SHP77 treated with DMSO at 0.1 percent for 48 hours (cell line): ENCODE measurements at regions not wholly inside any gene's neighbourhood (a gene's known extent, or its start where the extent isn't known, plus 50 kb on each side); places are given as distances from the start of the nearest gene placed in this dataset.
"Not testable (repeated sequence)": the region's sequence is repeated elsewhere in the genome, so short reads cannot be mapped to it uniquely, and the experiment has no call there.

Source experiments
- DNase-seq: peaks from one replicate; lab custom pipeline; 2025; lab: John Stamatoyannopoulos, UW

DNA sequence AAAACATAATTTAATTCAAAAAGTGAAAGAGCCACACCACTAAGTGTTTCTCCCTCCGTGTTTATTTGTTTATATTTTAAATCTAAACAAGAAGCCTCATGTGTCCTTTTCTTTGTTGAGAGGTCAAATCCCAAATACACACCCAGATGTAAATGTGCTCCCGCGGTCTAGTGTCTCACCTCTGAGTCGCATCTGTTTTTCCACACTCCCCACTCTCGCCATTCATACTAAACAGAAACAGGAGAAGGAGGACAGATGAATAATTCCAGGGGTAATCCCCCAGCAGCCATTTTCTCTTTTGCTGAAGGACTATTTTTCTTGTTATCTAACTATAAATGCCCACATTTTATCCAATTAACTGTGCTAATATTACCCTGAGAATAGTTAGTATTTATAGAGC lies 361.6 kb upstream of the RIOK2 start:
- DNase-seq = no peak

DNA sequence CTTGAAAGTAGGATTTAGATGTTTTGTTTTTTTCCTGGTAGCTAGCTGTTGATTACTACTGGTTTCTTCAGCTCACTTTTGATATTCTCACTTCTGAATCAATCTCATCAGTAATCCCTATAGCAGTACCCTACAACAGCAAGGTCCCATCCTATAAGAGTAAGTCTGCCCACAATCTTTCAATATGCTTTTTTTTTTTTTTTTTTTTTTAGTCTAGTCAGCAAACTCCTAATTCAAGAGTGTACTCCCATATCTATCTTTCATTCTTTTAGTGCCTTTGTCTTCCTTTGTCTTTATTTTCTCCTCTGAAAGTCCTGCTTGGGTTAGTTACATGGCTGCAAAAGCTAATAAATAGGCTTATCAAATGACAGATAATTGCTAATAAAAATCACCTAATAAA lies 362.4 kb upstream of the RIOK2 start:
- no peak for DNase-seq

DNA sequence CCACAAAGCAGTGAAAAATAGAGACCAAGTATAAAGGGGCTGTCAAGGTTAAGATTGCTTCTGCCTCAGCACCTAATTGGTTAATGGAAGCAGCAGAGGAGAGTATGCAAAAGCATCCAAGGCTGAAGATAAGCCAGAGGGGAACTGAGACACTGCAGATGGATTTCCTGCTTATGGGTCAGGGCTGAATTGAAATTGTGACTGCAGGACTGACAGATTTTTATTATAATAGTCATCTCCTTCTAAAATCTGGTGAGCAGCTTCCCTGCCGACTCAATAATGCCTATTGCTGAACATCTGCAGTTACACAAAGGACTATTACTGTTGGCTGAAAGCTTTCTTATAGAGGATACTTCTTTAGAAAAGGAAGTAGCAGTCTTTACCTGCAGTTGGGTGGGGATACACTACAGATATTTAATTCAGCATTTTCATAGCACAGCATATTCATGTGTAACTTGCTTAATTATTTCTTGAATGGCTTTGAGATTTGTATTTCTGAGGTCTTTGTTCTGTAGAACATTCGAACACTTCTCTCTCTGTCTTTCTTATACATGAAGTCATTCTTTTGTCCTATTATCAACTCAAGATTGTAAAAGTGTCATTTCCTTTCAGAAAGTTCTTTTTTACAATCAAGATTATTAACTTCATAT lies 363.0 kb upstream of the RIOK2 start:
- no peak for DNase-seq

DNA sequence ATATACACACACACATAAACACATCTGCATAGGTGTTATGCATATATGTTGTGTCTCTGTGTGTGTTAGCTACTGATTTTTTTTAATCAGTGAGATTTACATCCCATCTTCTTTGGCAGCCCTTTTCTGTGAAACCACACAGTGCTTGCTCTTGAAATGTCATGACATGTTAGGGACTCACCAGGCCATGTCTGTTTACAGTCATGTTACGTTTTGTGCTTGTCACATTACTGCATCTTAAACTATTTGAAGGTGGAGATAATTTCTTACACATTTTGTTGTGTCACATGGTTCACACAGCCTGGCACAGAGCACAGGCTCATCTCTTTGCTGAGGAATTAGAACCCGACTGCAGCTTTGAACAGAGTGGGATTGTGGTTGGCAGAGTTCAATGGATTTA lies 364.4 kb upstream of the RIOK2 start:
- no peak for DNase-seq

DNA sequence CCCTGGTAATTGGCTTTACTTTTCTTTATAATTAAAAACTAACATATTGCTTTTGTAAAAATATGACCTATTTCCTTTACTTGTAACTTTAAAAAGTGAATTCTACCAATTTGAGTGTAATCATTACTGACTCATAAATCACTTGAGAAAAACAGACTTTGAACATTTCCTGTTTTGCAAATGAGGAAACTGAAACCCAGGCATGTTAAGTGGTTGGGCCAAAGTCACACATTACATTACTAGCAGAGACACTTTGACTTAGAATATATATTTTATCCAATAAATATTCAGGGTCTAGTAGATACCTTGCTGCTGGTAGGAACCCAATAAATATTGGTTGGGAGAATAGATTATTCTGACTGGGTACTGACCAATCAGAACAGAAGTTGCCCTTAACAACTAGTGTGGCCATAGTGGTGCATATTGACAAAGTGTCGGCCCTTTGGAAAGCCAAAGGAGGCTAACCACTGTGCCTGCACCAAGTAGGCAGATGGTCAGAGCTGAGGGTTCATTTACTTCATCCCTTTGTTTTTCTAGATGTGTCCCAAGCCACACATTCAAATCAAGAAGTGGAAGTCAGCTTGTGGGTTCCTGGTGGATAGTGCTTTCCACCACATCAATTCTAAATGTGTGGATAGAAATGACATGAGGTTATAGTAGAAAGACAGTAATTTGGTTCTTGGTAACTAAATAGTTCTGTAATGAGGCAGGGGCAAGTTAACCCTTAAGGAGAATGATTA lies 365.1 kb upstream of the RIOK2 start:
- DNase-seq = no peak

DNA sequence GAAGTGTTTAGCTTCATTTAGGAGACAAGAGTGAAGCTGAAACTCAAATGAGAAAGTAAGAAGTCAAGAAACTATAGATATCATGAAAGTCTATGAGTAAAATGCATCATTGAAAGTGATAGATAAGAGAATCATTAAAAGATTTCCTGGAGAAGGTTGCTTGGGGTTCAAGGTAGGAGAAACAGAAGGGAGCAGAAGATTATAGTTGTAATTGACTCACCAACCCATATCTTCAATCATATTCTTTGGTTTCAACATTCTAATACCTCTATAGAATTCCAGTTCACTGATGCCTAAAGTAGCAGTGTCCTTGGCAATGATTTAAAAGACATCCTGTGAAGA lies 365.7 kb upstream of the RIOK2 start:
- DNase-seq = no peak

DNA sequence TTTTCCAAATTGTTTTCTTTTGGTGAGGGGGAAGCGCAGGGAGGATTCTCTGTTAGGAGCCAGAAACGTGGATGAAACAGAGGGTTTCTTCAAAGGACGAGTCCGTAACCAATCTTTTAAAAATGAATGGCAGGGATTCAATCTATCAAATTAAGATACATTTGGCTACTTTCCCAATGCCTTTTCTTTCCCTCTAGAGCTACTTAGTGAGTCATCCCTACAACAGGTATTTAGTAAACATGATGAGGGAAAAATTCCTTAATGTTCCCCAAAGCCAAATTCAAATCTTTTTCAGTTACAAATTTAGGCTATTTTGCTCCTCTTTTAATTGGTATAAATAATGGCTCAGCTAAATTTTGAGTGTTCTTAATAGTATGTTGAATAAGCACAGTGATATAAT lies 366.4 kb upstream of the RIOK2 start:
- no peak for DNase-seq

DNA sequence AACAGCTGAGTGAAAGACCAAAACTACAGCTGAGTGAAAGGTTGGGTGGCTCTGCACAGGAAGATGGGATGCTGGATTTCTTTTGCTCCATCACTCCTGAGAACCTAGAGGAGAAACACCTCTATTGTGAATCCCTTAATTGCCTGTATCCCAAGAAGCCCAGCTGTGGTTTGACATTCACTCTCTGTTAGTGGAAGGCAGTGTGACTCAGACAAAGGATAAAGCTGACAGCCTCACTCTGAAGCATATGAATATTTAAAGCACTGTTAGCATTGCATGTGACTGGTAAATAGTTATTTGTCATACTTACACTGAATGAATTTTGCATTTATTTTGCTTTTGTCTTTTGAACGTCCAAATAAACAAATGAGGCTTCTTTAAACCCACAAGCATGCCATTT lies 367.1 kb upstream of the RIOK2 start:
- no peak for DNase-seq

DNA sequence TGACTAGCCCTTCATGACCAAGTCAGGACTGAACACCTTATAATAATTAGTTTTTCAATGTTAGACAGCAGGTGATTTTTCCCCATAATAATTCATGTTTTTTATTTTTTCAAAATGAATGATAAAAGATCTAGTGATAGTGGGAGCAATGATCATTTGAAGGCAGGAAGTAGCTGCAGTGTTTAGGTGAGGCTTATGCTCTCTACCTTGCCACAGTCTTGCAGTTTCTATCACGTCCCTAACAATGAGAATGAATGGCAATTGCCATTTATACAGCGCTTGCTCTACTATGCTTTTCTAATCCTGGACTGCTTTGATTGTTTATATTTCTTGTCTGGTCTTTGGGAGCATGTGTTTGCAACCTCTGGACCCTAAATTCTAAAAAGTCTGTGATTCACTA lies 367.8 kb upstream of the RIOK2 start:
- no peak for DNase-seq

DNA sequence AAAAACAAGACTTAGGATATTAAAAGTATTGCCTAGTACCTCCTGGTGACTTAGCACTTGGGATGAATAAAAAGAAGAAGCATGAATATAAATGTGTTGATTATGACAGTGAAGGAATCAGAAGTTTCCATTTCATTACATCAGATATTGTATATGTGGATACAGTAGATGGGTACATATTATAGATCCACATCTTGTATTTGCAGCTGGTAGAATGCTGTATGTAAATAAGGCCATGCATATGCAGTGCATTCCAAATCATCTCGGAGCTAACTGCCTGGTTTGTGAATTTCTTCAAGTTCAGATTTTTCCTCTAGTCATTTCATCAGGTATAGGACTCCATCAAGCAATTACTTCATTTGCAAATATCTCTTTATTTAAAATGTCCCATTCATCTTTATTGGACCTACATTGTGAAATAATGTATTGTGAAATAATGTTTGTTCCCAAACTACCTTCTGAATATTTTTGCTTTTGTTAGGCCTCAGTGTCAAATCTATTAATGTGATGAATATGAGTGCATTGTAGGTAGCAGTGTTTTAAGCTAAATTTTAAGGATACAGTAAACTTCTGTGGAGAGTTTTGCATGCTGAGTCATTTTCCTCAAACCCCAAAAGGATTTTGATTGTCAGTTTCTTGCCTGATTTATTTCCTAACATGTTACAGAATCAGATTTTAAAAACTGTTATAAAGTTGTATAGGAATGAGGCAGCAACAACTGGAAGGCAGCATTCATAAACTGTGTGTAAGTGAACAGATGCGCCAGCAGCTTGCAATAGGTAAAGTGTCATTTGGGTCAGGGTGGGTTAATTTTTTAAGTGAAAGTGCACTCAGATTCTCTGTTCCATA lies 370.8 kb upstream of the RIOK2 start:
- no peak for DNase-seq

DNA sequence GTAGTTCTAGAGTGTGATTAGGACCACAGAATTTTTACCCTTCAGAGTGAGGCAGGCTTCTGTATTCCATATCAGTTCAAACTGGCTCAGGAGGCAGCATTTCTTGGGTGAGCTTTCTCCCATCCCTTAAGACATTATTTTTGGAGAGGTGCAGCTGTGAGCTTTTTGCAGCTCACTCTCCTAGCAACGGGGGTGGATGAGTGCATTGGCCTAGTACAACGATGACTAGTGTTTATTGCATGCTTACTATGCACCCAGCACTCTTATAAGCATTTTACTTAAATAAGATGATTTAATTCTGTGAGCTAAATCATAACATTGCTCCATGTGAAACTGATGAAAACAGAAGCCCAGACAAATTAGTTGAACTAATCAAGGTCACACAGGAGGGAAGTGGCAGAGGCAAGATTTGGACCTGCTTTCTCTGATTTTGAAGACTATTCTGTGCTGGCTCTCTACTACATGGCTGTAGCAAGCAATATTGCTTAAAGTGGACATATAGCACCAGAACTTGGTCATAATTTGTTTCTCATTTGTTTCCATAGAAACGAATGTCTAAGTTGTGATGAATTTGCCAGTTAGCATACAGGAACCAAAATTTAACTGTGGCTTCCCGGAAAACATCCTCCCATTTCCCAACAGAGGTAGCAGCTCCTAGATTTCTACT lies 372.1 kb upstream of the RIOK2 start:
- DNase-seq = no peak

DNA sequence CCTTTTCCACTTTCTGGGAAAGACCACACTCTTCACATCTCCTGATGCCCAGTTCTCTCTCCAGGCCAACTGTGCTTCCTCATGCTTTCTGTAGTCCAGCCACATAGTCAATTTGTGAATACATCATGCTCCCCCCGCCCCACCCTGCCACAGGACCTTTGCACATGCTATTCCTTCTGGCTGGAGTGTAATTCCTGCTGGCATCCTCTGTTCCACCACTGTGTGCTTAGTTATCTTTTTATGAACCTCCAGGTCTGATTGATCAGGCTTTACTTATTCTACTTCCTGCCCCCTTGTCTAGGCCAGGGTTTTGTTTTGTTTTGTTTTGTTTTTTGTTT lies 372.6 kb upstream of the RIOK2 start:
- DNase-seq = no peak

DNA sequence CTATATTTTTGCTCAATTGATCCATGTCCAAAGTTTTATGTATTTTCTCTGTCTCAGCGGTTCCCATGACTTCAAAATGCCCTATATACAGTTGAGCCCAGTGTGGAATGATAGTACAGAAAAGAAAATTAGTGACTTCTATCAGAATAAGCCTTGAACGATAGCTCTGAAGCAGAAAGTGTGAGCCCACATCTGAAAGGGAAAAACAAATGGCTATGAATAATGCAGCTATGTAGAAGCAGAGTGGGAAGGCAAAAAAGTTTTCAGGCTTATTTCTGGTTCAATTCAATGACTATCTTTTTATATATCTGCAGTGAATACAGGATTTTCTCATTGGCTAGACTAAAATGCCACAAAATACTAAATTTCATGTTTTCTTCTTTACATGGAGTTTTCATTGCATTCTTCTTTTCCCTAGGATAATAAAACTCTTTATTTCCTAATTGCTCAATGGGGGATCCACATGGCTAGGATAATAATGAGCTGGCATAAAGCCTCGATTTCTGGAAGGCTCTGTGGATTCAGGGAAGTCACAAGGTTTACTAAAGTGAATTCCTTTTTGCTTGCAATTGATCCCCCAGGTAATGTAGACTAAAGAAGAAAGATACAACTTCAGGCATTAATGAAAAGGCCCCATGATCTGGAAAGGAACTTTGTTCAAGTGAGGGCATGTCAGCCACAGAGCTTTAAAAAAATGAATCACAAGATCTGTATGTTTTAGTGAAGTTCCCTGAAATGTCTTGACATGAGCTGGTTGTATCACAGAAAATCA lies 377.0 kb upstream of the RIOK2 start:
- DNase-seq = no peak

DNA sequence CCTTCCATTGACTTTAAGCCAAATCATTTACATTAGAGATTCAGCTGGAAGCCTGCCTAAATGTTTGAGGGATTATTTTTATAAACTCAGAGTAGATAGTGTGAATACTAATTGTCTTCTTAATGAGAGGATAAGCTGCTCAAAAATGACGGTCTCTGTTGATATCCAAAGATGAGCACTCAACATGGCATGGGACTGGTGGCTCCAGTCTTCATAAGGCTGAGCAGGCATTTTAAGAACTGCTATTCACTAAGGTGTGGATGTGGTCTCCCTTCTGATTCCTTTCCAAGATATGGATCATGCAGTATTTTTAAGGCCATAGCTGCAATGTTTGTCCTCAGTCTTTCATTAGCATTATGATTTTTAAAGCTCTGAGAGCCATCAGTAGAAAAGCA lies 377.5 kb upstream of the RIOK2 start:
- no peak for DNase-seq

DNA sequence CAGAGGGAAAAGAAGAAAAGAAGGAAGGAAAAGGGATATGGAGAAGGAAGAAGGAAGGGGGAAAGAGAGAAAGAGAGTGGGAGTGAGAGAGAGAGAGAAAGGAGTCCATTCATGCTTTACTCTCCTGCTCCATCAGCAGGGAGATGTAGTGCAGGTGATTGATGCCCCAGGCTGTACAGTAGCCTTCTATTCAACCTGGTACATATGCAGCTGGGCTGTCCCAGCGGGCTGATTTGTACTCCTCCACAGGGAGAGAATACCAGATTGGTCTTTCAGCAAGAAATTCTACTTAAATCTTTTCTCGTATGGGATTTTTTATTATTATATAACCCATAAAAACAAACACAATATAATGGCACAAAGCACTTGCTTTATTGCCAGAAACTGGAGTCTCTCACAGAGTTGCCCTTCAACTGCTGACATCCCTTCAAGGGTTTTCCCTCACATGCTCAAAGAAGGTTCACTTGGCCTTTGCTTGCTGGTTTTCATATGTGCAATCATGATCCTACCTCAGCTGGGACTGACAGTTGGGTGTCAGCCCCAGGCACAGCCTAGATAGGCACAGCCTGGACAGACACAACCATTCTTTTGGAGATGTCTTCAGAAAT lies 380.1 kb upstream of the RIOK2 start:
- no peak for DNase-seq

DNA sequence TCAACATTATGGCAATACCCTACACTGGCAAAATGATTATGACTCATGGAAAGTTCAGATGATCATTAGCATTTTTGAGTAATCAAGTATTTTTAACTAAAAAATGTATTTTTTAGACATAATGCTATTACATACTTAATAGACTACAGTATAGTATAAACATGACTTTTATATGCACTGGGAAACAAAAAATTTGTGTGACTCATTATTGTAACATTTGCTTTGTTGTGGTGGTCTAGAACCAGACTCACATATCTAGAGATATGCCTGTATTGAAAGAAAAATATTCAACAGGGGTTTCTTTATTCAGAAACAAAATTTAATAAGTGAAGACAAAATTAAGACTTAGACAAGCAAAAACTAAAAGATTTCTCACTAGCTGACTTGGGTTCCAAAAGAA lies 385.3 kb upstream of the RIOK2 start:
- DNase-seq = no peak

DNA sequence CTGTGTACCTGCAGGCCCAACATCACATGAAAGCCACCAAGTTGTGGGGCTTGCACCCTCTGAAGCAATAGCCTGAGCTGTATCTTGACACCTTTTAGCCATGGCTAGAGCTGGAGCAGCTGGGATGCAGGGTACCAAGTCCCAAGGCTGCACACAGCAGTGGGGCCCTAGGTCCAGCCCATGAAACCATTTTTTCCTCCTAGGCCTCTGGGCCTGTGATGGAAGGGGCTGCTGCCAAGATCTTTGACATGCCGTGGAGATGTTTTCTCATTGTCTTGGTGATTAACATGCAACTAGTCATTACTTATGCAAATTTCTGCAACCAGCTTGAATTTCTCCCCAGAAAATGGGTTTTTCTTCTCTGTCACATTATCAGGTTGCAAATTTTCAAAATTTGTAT lies 387.2 kb upstream of the RIOK2 start:
- no peak for DNase-seq

DNA sequence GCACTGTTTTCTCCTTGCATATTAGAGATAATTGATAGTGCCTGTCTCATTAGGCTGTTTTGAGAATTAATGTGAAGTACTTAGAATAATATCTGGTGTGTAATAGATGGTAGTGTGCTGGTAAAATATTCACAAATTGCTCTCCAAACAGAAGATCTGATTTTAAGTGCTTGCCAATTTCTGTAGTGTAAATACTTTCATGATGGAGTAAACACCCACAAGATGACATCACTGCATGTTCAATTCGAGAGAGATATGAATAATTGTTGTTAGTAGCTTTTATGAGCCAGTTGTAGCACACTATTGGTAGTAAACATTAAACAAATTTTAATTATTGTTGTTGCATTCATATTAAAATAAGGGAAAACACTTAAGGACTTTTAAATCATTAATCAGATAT lies 392.3 kb upstream of the RIOK2 start:
- no peak for DNase-seq

DNA sequence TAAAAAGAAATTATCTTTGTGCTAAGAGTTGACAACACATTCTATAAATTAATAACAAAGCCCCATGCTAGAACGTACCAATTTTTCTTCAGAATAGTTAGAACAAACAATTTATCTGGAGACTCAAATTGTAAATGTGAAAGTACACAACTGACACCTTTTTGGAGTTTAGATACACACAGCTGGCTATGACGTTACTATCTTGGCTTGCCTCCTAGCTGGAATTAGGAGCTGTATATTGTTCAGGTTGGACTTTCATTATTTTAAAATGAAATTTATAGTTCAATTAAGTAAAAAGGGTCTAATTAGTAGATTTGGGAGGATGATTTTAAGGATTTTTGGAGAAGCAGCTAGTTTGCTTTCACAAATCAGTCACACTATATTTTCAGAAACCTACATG lies 393.9 kb upstream of the RIOK2 start:
- DNase-seq = no peak

DNA sequence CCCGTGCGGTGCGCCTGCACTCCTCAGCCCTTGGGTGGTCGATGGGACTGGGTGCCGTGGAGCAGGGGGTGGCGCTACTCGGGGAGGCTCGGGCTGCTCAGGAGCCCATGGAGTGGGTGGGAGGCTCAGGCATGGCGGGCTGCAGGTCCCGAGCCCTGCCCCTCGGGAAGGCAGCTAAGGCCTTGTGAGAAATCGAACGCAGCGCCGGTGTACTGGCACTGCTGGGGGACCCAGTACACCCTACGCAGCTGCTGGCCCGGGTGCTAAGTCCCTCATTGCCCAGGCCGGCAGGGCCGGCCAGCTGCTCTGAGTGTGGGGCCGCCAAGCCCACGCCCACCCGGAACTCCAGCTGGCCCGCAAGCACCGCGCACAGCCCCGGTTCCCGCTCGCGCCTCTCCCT lies 396.9 kb upstream of the RIOK2 start:
- not testable (repeated sequence) for DNase-seq

DNA sequence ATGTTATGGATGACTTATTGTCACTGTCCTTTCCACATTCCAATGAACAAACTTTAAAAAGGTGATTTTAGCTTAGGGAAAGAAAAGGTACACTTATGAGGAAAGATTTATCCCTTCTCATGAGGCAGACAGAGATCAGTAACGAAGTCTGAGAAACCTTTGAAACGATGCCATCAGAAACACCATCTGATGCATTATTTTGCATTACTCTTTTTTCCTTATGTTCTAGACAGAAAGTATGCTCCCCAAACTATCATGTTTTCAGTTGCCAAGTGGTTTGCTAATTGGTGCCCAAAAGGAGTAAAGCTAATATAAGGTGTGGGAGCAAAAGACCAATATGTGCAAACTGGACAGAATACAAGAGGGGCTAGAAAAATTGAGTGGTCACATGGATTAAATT lies 397.7 kb upstream of the RIOK2 start:
- no peak for DNase-seq

DNA sequence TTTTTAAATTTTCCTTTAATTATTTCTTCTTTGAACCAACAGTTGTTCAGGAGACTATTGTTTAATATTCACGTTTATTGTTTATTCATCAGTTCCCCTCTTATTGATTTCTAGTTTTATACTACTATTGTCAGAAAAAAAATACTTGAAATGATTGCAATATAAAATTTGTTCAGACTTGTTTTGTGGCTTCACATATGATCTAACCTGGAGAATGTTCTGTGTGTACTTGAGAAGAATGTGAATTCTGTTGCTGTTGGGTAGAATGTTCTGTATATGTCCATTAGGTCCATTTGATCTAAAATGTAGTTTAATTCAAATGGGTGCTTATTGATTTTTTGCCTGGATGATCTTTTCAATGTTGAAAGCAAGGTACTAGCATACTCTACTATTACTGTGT lies 408.7 kb upstream of the RIOK2 start:
- DNase-seq = no peak
